Upper lobe of left lung (tissue), 4 donors: ENCODE measurements at regions not wholly inside any gene's neighbourhood (a gene's known extent, or its start where the extent isn't known, plus 50 kb on each side); places are given as distances from the start of the nearest gene placed in this dataset.

Source experiments
- CTCF ChIP-seq, 6 experiments: fragments of 450-650 bp in 4 of 6; fragments of 200-600 bp in 2 of 6; sonication (generic) in 2 of 6; IDR thresholded peaks; one replicate each; pipeline ENCODE4 v1.5.1; 2016 to 2019; ENCODE audit warnings: antibody characterized with exemption in 6 of 6
- POLR2A ChIP-seq, 4 donors: fragments of 450-650 bp; IDR thresholded peaks; one replicate each; pipeline ENCODE4 v1.5.1; 2016 to 2017; ENCODE audit warnings: antibody characterized with exemption in 4 of 4, mild to moderate bottlenecking in 2 of 4

GRCh38 chr3:102329066-102329465 lies 105.7 kb upstream of the ZPLD1 start:
- no peak for TF ChIP-seq POLR2A (IDR thresholded peaks at IDR 0.05)
- TF ChIP-seq CTCF (IDR thresholded peaks at IDR 0.05), result no peak
